IMR-90 (cell line): ENCODE measurements at regions not wholly inside any gene's neighbourhood (a gene's known extent, or its start where the extent isn't known, plus 50 kb on each side); places are given as distances from the start of the nearest gene placed in this dataset.

ENCODE experiments used
- ATAC-seq: fragments of 200-7000 bp; cut with Tn5 transposase; 2 replicates; pipeline ENCODE4 v1.9.1; 2020; ENCODE audit warnings: low read depth, mild to moderate bottlenecking, moderate library complexity
- BruUV-seq: library from RNA; stranded (reverse); fragments of 400-500 nt; replicated peaks from 2 replicates; lab custom pipeline; 2021; lab: Mats Ljungman, UMichigan
- CTCF ChIA-PET: fragments of 300-600 bp; formaldehyde crosslinking; extraction: SDS; loops from one replicate; lab custom pipeline; 2021; ENCODE audit warnings: antibody characterized with exemption; lab: Yijun Ruan, JAX
- POLR2A ChIA-PET: fragments of 300-600 bp; sonication (Branson Sonifier 250); formaldehyde crosslinking; loops from one replicate; lab custom pipeline; 2022; ENCODE audit warnings: antibody characterized with exemption; ENCODE audit not compliant: unreplicated experiment; lab: Charles Lee
- DNase-seq: peaks from one replicate; pipeline ENCODE4 v3.0.0; 2013
- H2AFZ ChIP-seq: replicated peaks from 2 replicates; pipeline ENCODE3; 2013; ENCODE audit warnings: low read length, mild to moderate bottlenecking; ENCODE audit not compliant: poor library complexity
- H2AK5ac ChIP-seq: 2 replicates; pipeline ENCODE4 v1.6.1; 2013; ENCODE audit warnings: low read depth, low read length, inconsistent platforms
- H2AK9ac ChIP-seq: replicated peaks from 2 replicates; pipeline ENCODE3; 2013; ENCODE audit warnings: mild to moderate bottlenecking, low read depth, low read length, moderate library complexity; ENCODE audit not compliant: poor library complexity
- H2BK120ac ChIP-seq: 2 replicates; pipeline ENCODE4 v1.6.1; 2013; ENCODE audit warnings: low read depth, low read length, inconsistent platforms
- H2BK15ac ChIP-seq: 3 replicates; pipeline ENCODE4 v1.6.1; 2013; ENCODE audit warnings: low read depth, low read length, inconsistent platforms
- H2BK20ac ChIP-seq: 2 replicates; pipeline ENCODE4 v1.6.1; 2013; ENCODE audit warnings: low read depth, mild to moderate bottlenecking, inconsistent platforms, low read length, moderate library complexity
- H2BK5ac ChIP-seq: 2 replicates; pipeline ENCODE4 v1.6.1; 2013; ENCODE audit warnings: mild to moderate bottlenecking, low read depth, low read length, inconsistent platforms; ENCODE audit not compliant: poor library complexity, severe bottlenecking
- H3K14ac ChIP-seq: replicated peaks from 2 replicates; pipeline ENCODE4 v1.6.1; 2013; ENCODE audit warnings: low read depth, low read length, inconsistent platforms
- H3K18ac ChIP-seq: 2 replicates; pipeline ENCODE4 v1.6.1; 2013; ENCODE audit warnings: low read depth, low read length, control low read depth
- H3K23ac ChIP-seq: 2 replicates; pipeline ENCODE4 v1.6.1; 2013; ENCODE audit warnings: low read depth, low read length, inconsistent platforms
- H3K27ac ChIP-seq: 2 replicates; pipeline ENCODE4 v1.5.1; 2013; ENCODE audit warnings: mild to moderate bottlenecking, control low read depth, low read length; ENCODE audit not compliant: insufficient read depth
- H3K27me3 ChIP-seq: 2 replicates; pipeline ENCODE4 v1.6.1; 2013; ENCODE audit warnings: low read length; ENCODE audit not compliant: control insufficient read depth, insufficient read depth
- H3K36me3 ChIP-seq: 2 replicates; pipeline ENCODE4 v1.6.1; 2013; ENCODE audit warnings: low read length, mixed read lengths; ENCODE audit not compliant: control insufficient read depth, insufficient read depth
- H3K4ac ChIP-seq: 2 replicates; pipeline ENCODE4 v1.6.1; 2013; ENCODE audit warnings: low read depth, low read length, inconsistent platforms
- H3K4me1 ChIP-seq: 2 replicates; pipeline ENCODE4 v1.6.1; 2013; ENCODE audit warnings: low read length, mixed read lengths; ENCODE audit not compliant: control insufficient read depth, insufficient read depth
- H3K4me2 ChIP-seq: 2 replicates; pipeline ENCODE4 v1.6.1; 2013; ENCODE audit warnings: low read depth, mild to moderate bottlenecking, control low read depth, low read length, moderate library complexity
- H3K4me3 ChIP-seq: 2 replicates; pipeline ENCODE4 v1.5.1; 2013; ENCODE audit warnings: low read depth, mild to moderate bottlenecking, control low read depth, low read length, moderate library complexity; ENCODE audit not compliant: insufficient read depth
- H3K56ac ChIP-seq: 2 replicates; pipeline ENCODE4 v1.6.1; 2013; ENCODE audit warnings: low read length, inconsistent platforms; ENCODE audit not compliant: insufficient read depth; ENCODE audit errors: extremely low read depth
- H3K79me1 ChIP-seq, 2 experiments: 2 replicates each; pipeline ENCODE4 v1.6.1; 2013; ENCODE audit warnings: low read length in 2 of 2, inconsistent platforms in 1 of 2, low read depth in 1 of 2
- H3K9ac ChIP-seq: 2 replicates; pipeline ENCODE4 v1.6.1; 2013; ENCODE audit warnings: low read depth, low read length, control low read depth
- H3K9me1 ChIP-seq: 2 replicates; pipeline ENCODE4 v1.6.1; 2013; ENCODE audit warnings: low read length, inconsistent platforms; ENCODE audit not compliant: insufficient read depth
- H3K9me3 ChIP-seq: 2 replicates; pipeline ENCODE4 v1.6.1; 2013; ENCODE audit warnings: low read length; ENCODE audit not compliant: control insufficient read depth, insufficient read depth
- H4K20me1 ChIP-seq: 2 replicates; pipeline ENCODE4 v1.6.1; 2013; ENCODE audit warnings: low read length, inconsistent platforms; ENCODE audit not compliant: insufficient read depth
- H4K5ac ChIP-seq: 2 replicates; pipeline ENCODE4 v1.6.1; 2013; ENCODE audit warnings: mild to moderate bottlenecking, low read depth, low read length, control low read depth
- H4K8ac ChIP-seq, 2 experiments: 2 replicates each; pipeline ENCODE4 v1.6.1; 2013; ENCODE audit warnings: low read depth in 2 of 2, low read length in 2 of 2, control low read depth in 1 of 2, inconsistent platforms in 1 of 2
- H4K91ac ChIP-seq: 2 replicates; pipeline ENCODE4 v1.6.1; 2013; ENCODE audit warnings: low read depth, low read length, inconsistent platforms; ENCODE audit not compliant: insufficient read depth
- BHLHE40 ChIP-seq: fragments of 150-350 bp; IDR thresholded peaks from 2 replicates; pipeline ENCODE4 v1.6.1; 2016; ENCODE audit warnings: mild to moderate bottlenecking, low read depth, low read length
- CEBPB ChIP-seq: IDR thresholded peaks from 2 replicates; pipeline ENCODE4 v1.6.1; 2012; ENCODE audit warnings: low read depth, low read length, improper control_type of control experiment
- CTCF ChIP-seq: conservative IDR thresholded peaks from 2 replicates; pipeline ENCODE4 v1.5.1; 2012; ENCODE audit warnings: mild to moderate bottlenecking, low read depth, low read length, improper control_type of control experiment
- MAFK ChIP-seq: IDR thresholded peaks from 2 replicates; pipeline ENCODE4 v1.6.1; 2012; ENCODE audit warnings: low read depth, low read length, improper control_type of control experiment
- MAZ ChIP-seq: IDR thresholded peaks from 2 replicates; pipeline ENCODE4 v1.6.1; 2012; ENCODE audit warnings: low read depth, mild to moderate bottlenecking, low read length, improper control_type of control experiment, moderate library complexity, borderline replicate concordance
- MXI1 ChIP-seq: IDR thresholded peaks from 2 replicates; pipeline ENCODE4 v1.6.1; 2012; ENCODE audit warnings: low read depth, mild to moderate bottlenecking, low read length, moderate library complexity, borderline replicate concordance
- NFE2L2 ChIP-seq: fragments of 150-350 bp; IDR thresholded peaks from 2 replicates; pipeline ENCODE4 v1.6.1; 2016; ENCODE audit warnings: low read depth, mild to moderate bottlenecking, low read length
- POLR2A ChIP-seq: IDR thresholded peaks from 2 replicates; pipeline ENCODE4 v1.6.1; 2012; ENCODE audit warnings: mild to moderate bottlenecking, low read depth, low read length
- RCOR1 ChIP-seq: IDR thresholded peaks from 2 replicates; pipeline ENCODE4 v1.6.1; 2012; ENCODE audit warnings: mild to moderate bottlenecking, low read length, improper control_type of control experiment; ENCODE audit not compliant: insufficient replicate concordance
- dilution Hi-C: fragments of 300-500 bp; cut with HindIII; formaldehyde crosslinking; loops from one replicate; pipeline ENCODE4 v1.14.3; 2018; ENCODE audit warnings: low sequenced_read_pairs; ENCODE audit not compliant: unreplicated experiment
- in situ Hi-C: fragments of 300-500 bp; cut with MboI; formaldehyde crosslinking; loops from 3 replicates; pipeline ENCODE4 v1.14.3; 2019; ENCODE audit warnings: low sequenced_read_pairs, inconsistent platforms, mixed read lengths
- intact Hi-C: fragments of 100-400 bp; cut with micrococcal nuclease; formaldehyde crosslinking; loops from 2 replicates; pipeline ENCODE4 v1.10.0; 2022
- TF ChIP-seq, protein P1 (sequence below): fragments of 150-350 bp; IDR thresholded peaks from 2 replicates; pipeline ENCODE4 v1.6.1; 2016; ENCODE audit warnings: low read depth, mild to moderate bottlenecking, low read length, moderate library complexity, borderline replicate concordance

GRCh38 chr21:20220586-20220985 is 777.6 kb upstream of the NCAM2 start:
- dilution Hi-C loops, result no loop called here
- no peak for ATAC-seq
- no peak for DNase-seq
- Histone ChIP-seq H3K9me1 (no peaks in the 10 kb centered on the region), H2AK9ac (no peak overlapping the region), H3K27me3 (no peaks in the 10 kb centered on the region), H4K8ac (no peak overlapping the region), H3K9me3 (peaks cover 11% of the 10 kb centered on the region), H2BK20ac (no peak overlapping the region), H4K5ac (no peak overlapping the region), H2AK5ac (no peak overlapping the region), H2BK5ac (no peak overlapping the region), H4K20me1 (no peaks in the 10 kb centered on the region), H3K79me1 (no peaks in the 10 kb centered on the region), H4K91ac (no peak overlapping the region), H3K18ac (no peak overlapping the region), H3K36me3 (no peaks in the 10 kb centered on the region), H3K4me1 (no peaks in the 10 kb centered on the region), H3K23ac (no peak overlapping the region), H3K4me2 (no peak overlapping the region), H3K27ac (no peak overlapping the region), H2BK15ac (no peak overlapping the region), H2AFZ (no peak overlapping the region), H3K4ac (no peak overlapping the region), H3K9ac (no peak overlapping the region), H3K14ac (no peak overlapping the region), H3K4me3 (no peak overlapping the region), H3K56ac (no peak overlapping the region), H2BK120ac (no peak overlapping the region)
- in situ Hi-C loops, result no loop called here
- intact Hi-C loops, result no loop called here
- ChIA-PET POLR2A (no interaction called here), CTCF (no interaction called here)
- BruUV-seq, result no TSS peak
- TF ChIP-seq NFE2L2, result no peak
- TF ChIP-seq, protein P1, sequence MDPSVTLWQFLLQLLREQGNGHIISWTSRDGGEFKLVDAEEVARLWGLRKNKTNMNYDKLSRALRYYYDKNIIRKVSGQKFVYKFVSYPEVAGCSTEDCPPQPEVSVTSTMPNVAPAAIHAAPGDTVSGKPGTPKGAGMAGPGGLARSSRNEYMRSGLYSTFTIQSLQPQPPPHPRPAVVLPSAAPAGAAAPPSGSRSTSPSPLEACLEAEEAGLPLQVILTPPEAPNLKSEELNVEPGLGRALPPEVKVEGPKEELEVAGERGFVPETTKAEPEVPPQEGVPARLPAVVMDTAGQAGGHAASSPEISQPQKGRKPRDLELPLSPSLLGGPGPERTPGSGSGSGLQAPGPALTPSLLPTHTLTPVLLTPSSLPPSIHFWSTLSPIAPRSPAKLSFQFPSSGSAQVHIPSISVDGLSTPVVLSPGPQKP, result no peak
- no peak for TF ChIP-seq CEBPB
- no peak for TF ChIP-seq POLR2A
- TF ChIP-seq MXI1, result no peak
- no peak for TF ChIP-seq MAZ
- no peak for TF ChIP-seq MAFK
- no peak for TF ChIP-seq RCOR1
- TF ChIP-seq BHLHE40, result no peak
- no peak for TF ChIP-seq CTCF
